ENCODE measurements at regions not wholly inside any gene's neighbourhood (a gene's known extent, or its start where the extent isn't known, plus 50 kb on each side); places are given as distances from the start of the nearest gene placed in this dataset.

DNA sequence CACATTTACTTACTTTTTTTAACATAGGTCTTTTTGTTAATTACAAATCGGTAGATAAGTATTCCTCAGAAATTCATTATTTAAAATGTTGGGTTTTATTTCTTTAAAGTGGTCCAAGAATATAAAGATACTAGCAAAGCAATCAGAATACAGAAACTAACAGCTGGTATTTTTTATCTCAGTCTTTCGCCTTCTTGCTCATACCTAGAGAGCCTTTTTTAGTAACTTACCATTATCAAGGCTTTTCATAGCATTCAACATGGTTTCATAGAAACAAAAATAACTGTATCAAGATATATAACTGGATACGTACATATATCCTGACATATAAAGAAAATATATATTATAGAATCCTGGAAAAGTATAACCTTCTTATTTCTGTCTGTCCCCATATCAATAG, 227.8 kb upstream of the MIR17HG start:
- TF ChIP-seq, protein P1, sequence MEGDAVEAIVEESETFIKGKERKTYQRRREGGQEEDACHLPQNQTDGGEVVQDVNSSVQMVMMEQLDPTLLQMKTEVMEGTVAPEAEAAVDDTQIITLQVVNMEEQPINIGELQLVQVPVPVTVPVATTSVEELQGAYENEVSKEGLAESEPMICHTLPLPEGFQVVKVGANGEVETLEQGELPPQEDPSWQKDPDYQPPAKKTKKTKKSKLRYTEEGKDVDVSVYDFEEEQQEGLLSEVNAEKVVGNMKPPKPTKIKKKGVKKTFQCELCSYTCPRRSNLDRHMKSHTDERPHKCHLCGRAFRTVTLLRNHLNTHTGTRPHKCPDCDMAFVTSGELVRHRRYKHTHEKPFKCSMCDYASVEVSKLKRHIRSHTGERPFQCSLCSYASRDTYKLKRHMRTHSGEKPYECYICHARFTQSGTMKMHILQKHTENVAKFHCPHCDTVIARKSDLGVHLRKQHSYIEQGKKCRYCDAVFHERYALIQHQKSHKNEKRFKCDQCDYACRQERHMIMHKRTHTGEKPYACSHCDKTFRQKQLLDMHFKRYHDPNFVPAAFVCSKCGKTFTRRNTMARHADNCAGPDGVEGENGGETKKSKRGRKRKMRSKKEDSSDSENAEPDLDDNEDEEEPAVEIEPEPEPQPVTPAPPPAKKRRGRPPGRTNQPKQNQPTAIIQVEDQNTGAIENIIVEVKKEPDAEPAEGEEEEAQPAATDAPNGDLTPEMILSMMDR (IDR thresholded peaks at IDR 0.05; ENCODE audit: insufficient read depth, missing control alignments), result no peak
- DNase-seq (ENCODE audit: insufficient read length, low spot score), result no peak
- FAIRE-seq, result no peak

DNA sequence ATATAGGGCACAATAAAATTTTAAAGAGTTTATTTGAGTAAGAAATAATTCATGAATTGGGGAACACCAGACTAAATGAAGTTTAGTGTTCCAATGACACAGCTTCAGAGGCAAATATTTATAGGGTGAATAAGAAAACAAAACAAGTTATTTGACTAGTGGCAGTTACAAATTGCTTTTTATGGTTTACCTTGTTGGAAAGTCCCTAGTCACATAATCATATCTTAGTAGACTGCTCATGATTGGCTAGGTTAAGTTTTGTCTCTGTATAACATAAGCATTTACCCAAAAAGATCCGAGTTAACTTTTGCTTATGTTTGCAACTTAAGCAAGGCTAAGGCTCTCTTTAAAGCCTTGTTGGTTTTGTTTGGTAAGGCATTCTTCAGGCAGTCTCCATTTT, 224.7 kb upstream of the MIR17HG start:
- TF ChIP-seq, protein P1 (IDR thresholded peaks at IDR 0.05; ENCODE audit: insufficient read depth, missing control alignments), result no peak
- DNase-seq (ENCODE audit: insufficient read length, low spot score) (no peak), FAIRE-seq (peak; percentile 38)

DNA sequence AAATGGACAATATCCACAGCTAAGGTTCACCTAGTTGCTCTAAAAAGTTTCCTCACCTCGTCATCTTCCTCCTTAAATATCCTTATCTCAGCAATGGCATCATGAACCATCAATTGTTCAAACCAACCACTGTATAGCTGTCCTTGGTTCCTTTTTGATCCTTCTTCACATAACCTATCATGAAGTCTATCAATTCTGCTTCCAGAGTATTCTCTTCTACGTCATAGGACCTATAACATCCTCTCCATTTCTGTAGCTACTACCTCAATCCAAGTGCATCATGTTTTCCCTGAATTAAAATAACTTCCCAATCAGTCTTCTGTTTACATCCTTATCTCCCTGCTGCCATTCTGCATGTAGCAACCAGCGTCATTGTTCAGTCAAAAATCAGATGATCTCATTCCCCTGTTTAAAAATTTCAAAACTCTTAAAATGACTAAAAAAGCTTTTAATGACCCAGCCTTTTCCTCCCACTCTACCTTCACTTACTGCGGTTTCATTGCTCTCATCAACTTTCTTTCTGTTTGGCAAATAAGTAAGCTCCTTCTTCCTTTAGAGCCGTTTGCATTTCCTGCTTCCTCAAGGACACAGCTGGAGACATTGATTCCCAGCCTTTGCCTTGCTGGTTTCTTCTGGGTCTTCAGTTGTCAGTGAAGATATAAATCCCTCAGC, 223.9 kb upstream of the MIR17HG start:
- FAIRE-seq (peak; percentile 21), DNase-seq (ENCODE audit: insufficient read length, low spot score) (no peak)
- TF ChIP-seq, protein P1 (IDR thresholded peaks at IDR 0.05; ENCODE audit: insufficient read depth, missing control alignments), result no peak

DNA sequence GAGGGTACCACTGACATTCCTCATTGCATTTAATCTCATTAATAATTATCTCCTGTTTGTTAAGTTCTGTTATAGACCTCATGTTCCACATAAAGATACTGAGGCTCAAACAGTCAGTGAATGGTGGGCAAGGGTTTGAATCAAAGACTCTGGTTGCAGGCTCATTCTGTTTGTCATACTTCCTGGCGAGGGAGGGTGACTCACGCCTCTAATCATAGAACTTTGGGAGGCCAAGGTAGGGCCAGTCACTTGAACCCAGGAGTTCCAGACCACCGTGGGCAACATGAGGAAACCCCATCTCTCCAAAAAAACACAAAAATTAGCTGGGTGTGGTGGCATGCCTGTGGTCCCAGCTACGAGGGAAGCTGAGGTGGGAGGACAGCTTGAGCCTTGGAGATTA, 220.7 kb upstream of the MIR17HG start:
- TF ChIP-seq, protein P1 (IDR thresholded peaks at IDR 0.05; ENCODE audit: insufficient read depth, missing control alignments), result no peak
- no peak for FAIRE-seq
- no peak for DNase-seq (ENCODE audit: insufficient read length, low spot score)

DNA sequence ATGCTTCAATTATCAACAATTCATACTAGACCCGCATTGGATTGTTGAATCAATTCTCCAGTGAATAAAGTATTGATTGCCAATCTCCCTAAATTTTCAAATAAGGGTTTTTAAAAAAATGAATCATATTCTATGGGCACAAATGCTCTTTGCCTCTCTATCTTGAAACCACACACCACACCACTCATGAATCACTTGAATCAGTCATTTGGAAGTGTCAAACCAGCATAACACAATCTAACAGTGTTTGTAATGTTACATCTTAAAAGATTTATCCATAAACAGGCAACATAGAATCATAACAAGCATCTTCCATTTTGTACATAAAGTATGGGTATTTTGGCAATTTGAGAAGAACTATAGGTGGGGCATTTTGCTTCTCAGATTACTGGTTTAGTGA, 219.5 kb upstream of the MIR17HG start:
- TF ChIP-seq, protein P1 (IDR thresholded peaks at IDR 0.05; ENCODE audit: insufficient read depth, missing control alignments), result no peak
- no peak for DNase-seq (ENCODE audit: insufficient read length, low spot score)
- peak; percentile 84 for FAIRE-seq

DNA sequence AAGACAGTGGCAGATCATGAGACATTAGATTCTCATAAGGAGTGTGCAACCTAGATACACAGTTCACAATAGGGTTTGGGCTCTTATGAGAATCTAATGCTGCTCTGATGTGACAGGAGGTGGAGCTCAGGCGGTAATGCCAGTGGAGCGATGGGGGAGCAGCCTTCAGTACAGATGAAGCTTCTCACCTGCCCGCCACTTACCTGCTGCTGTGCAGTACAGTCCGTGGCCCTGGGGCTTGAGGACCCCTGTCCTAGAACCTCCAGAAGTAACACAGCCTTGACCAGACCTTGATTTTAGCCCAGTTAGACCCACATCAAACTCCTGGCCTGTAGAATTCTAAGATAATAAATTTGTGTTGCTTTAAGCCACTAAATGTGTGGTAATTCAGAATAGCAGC, 215.1 kb upstream of the MIR17HG start:
- FAIRE-seq (no peak), DNase-seq (ENCODE audit: insufficient read length, low spot score) (no peak)
- TF ChIP-seq, protein P1 (IDR thresholded peaks at IDR 0.05; ENCODE audit: insufficient read depth, missing control alignments), result no peak

DNA sequence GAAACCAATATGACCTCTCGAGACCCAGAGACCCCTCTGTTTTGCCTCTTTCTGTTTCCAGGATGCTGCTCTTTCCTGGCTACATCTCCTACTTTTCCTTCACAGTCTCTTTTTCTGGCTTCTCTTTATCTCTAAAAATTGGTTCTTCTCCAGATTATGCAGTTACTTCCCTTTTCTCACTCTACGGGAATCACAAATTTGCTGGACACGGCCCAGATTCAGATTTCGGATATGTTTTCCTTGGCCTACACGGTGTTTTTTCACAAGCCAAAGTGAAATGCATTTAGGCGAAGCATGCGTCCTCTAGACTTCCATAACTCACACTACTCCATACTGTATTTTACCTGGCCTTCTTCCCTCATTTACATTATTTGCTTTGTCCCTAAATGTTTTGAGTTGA, 214.7 kb upstream of the MIR17HG start:
- FAIRE-seq, result no peak
- TF ChIP-seq, protein P1 (IDR thresholded peaks at IDR 0.05; ENCODE audit: insufficient read depth, missing control alignments), result no peak
- no peak for DNase-seq (ENCODE audit: insufficient read length, low spot score)
